HCT116 (cell line): ENCODE measurements at regions not wholly inside any gene's neighbourhood (a gene's known extent, or its start where the extent isn't known, plus 50 kb on each side); places are given as distances from the start of the nearest gene placed in this dataset.

Experiments
- ATAC-seq: fragments of 200-7000 bp; cut with Tn5 transposase; 2 replicates; pipeline ENCODE4 v1.9.1; 2020; ENCODE audit warnings: mild to moderate bottlenecking, moderate library complexity
- BruUV-seq: library from RNA; stranded (reverse); fragments of 400-500 nt; replicated peaks from 2 replicates; lab custom pipeline; 2021; lab: Mats Ljungman, UMichigan
- CTCF ChIA-PET: fragments of 300-600 bp; sonication (Branson Sonifier 250); formaldehyde crosslinking; loops from one replicate; lab custom pipeline; 2021; ENCODE audit warnings: antibody characterized with exemption; lab: Charles Lee
- POLR2A ChIA-PET: fragments of 300-600, 350-600 bp; sonication (Branson Sonifier 250); formaldehyde crosslinking; loops from one replicate; lab custom pipeline; 2021; ENCODE audit warnings: antibody characterized with exemption; lab: Charles Lee
- RAD21 ChIA-PET, 2 experiments: fragments of 300-600 bp; sonication (Branson Sonifier 250); formaldehyde crosslinking; loops; one replicate each; lab custom pipeline; 2023; ENCODE audit warnings: low total read pairs in 2 of 2; ENCODE audit not compliant: uncharacterized antibody in 2 of 2, unreplicated experiment in 2 of 2, low non-redundant PET in 1 of 2; lab: Charles Lee
- DNase-seq: peaks from one replicate; pipeline ENCODE4 v3.0.0-alpha.2; 2010; ENCODE audit warnings: low read depth, low spot score
- H2AFZ ChIP-seq: fragments of 200-600 bp; shearing (Covaris generic), sonication (generic); 2 replicates; pipeline ENCODE4 v1.6.1; 2017; ENCODE audit warnings: low read depth, mixed run types, mixed read lengths, antibody characterized with exemption, low read length; ENCODE audit not compliant: poor library complexity, severe bottlenecking
- H3K27ac ChIP-seq: 2 replicates; pipeline ENCODE4 v1.5.1; 2012; ENCODE audit warnings: low read depth, low read length
- H3K27me3 ChIP-seq: fragments of 200-600 bp; sonication (generic); 2 replicates; pipeline ENCODE4 v1.6.1; 2016; ENCODE audit warnings: mixed run types, low read length, mixed read lengths; ENCODE audit not compliant: insufficient read depth
- H3K36me3 ChIP-seq, 2 experiments: fragments of 200-500 bp in 1 of 2; fragments of 200-600 bp in 1 of 2; sonication (Bioruptor generic) in 1 of 2; sonication (generic) in 1 of 2; 2 replicates each; pipeline versions ENCODE4 v1.5.1 to v1.6.1; 2014 to 2016; ENCODE audit warnings: low read length in 2 of 2, inconsistent platforms in 1 of 2, mixed read lengths in 1 of 2, mixed run types in 1 of 2; ENCODE audit not compliant: insufficient read depth in 2 of 2, control insufficient read depth in 1 of 2
- H3K4me1 ChIP-seq, 2 experiments: fragments of 200-600 bp in 1 of 2; sonication (generic) in 1 of 2; 2 replicates each; pipeline versions ENCODE4 v1.5.1 to v1.6.1; 2012 to 2017; ENCODE audit warnings: low read length in 2 of 2, inconsistent platforms in 1 of 2, mild to moderate bottlenecking in 1 of 2, mixed read lengths in 1 of 2, mixed run types in 1 of 2, moderate library complexity in 1 of 2; ENCODE audit not compliant: insufficient read depth in 2 of 2, control insufficient read depth in 1 of 2
- H3K4me2 ChIP-seq: fragments of 200-600 bp; sonication (generic); 2 replicates; pipeline ENCODE4 v1.6.1; 2017; ENCODE audit warnings: mixed run types, low read length, mixed read lengths
- H3K4me3 ChIP-seq, 2 experiments: fragments of 200-600 bp in 1 of 2; sonication (generic) in 1 of 2; replicated peaks in 1 of 2; 2 replicates each; pipeline ENCODE4 v1.5.1; 2011 to 2016; ENCODE audit warnings: low read length in 2 of 2, control low read depth in 1 of 2, low read depth in 1 of 2, mild to moderate bottlenecking in 1 of 2, mixed read lengths in 1 of 2, mixed run types in 1 of 2
- H3K79me2 ChIP-seq: fragments of 200-600 bp; sonication (generic); 2 replicates; pipeline ENCODE4 v1.6.1; 2017; ENCODE audit warnings: mild to moderate bottlenecking, mixed run types, low read length, moderate library complexity, mixed read lengths; ENCODE audit not compliant: insufficient read depth
- H3K9ac ChIP-seq: fragments of 200-600 bp; sonication (generic); 2 replicates; pipeline ENCODE4 v1.6.1; 2016; ENCODE audit warnings: low read length, mixed read lengths
- H3K9me2 ChIP-seq: fragments of 200-600 bp; sonication (generic), shearing (Covaris generic); 2 replicates; pipeline ENCODE4 v1.6.1; 2017; ENCODE audit warnings: mixed run types, mild to moderate bottlenecking, moderate library complexity; ENCODE audit not compliant: insufficient read depth
- H3K9me3 ChIP-seq, 2 experiments: fragments of 200-500 bp in 1 of 2; fragments of 200-600 bp in 1 of 2; sonication (Bioruptor generic) in 1 of 2; sonication (generic) in 1 of 2; 2 replicates each; pipeline ENCODE4 v1.6.1; 2014 to 2017; ENCODE audit warnings: low read length in 2 of 2, mixed read lengths in 2 of 2, inconsistent platforms in 1 of 2, low read depth in 1 of 2, mild to moderate bottlenecking in 1 of 2, mixed run types in 1 of 2, moderate library complexity in 1 of 2; ENCODE audit not compliant: control insufficient read depth in 1 of 2, insufficient read depth in 1 of 2
- H4K20me1 ChIP-seq: fragments of 200-600 bp; sonication (generic), shearing (Covaris generic); 2 replicates; pipeline ENCODE4 v1.6.1; 2017; ENCODE audit warnings: mixed run types, mild to moderate bottlenecking, moderate library complexity; ENCODE audit not compliant: insufficient read depth
- CBX3 ChIP-seq: IDR thresholded peaks from 2 replicates; pipeline ENCODE4 v1.6.1; 2012; ENCODE audit warnings: low read depth
- CEBPB ChIP-seq: IDR thresholded peaks from 2 replicates; pipeline ENCODE4 v1.6.1; 2012; ENCODE audit warnings: low read depth
- ELF1 ChIP-seq: IDR thresholded peaks from 2 replicates; pipeline ENCODE4 v1.6.1; 2012; ENCODE audit warnings: low read depth, borderline replicate concordance
- FOSL1 ChIP-seq: IDR thresholded peaks from 2 replicates; pipeline ENCODE4 v1.6.1; 2012; ENCODE audit warnings: low read depth
- RAD21 ChIP-seq: IDR thresholded peaks from 2 replicates; pipeline ENCODE4 v1.6.1; 2012; ENCODE audit warnings: low read depth, mild to moderate bottlenecking
- SRF ChIP-seq: IDR thresholded peaks from 2 replicates; pipeline ENCODE4 v1.6.1; 2012; ENCODE audit warnings: low read depth
- ZFX ChIP-seq: fragments of 450-650 bp; IDR thresholded peaks from 2 replicates; pipeline ENCODE4 v1.6.1; 2017
- ZNF274 ChIP-seq: fragments of 200-500 bp; sonication (Bioruptor generic); IDR thresholded peaks from 2 replicates; pipeline ENCODE4 v1.6.1; 2014; ENCODE audit warnings: mild to moderate bottlenecking, low read depth, low read length, inconsistent platforms
- intact Hi-C: fragments of 100-400 bp; cut with micrococcal nuclease; formaldehyde crosslinking; loops from 2 replicates; pipeline ENCODE4 v1.10.0; 2022
- TF ChIP-seq, protein P1 (sequence below): IDR thresholded peaks from 2 replicates; pipeline ENCODE4 v1.6.1; 2011; ENCODE audit warnings: mild to moderate bottlenecking, low read length, moderate library complexity; ENCODE audit not compliant: insufficient replicate concordance; ENCODE audit errors: extremely low read depth
- TF ChIP-seq, protein P2 (sequence below): IDR thresholded peaks from 2 replicates; pipeline ENCODE4 v1.6.1; 2012

DNA sequence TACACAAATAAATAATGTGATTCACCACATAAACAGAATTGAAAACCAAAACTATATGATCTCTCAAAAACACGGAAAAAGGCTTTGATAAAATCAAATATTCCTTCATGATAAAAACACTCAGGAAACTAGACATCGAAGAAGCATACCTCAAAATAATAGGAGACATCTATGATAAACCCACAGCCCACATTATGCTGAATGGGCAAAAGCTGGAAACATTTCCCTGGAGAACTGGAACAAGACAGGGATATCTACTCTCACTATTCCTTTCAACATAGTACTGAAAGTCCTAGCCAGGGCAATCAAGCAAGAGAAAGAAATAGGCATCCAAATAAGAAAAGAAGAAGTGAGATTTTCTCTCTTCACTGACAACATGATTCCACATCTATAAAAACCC is 371.5 kb upstream of the ATXN7L3B start:
- H3K9ac ChIP-seq, result no peak overlapping the region
- no peak for TF ChIP-seq CEBPB
- no peak for TF ChIP-seq ZNF274
- TF ChIP-seq ZFX, result no peak
- no peak for TF ChIP-seq RAD21
- no peak overlapping the region for H3K4me2 ChIP-seq
- no peak for DNase-seq
- no peaks in the 10 kb centered on the region for H3K4me1 ChIP-seq
- no TSS peak for BruUV-seq
- CTCF ChIA-PET, result no interaction called here
- H3K36me3 ChIP-seq, result no peaks in the 10 kb centered on the region
- ATAC-seq, result no peak
- H3K27me3 ChIP-seq, result no peaks in the 10 kb centered on the region
- no peaks in the 10 kb centered on the region for H3K9me3 ChIP-seq
- RAD21 ChIA-PET, result no interaction called here
- H3K9me2 ChIP-seq, result no peaks in the 10 kb centered on the region
- no peaks in the 10 kb centered on the region for H4K20me1 ChIP-seq
- no peak overlapping the region for H3K27ac ChIP-seq
- POLR2A ChIA-PET, result no interaction called here
- no peaks in the 10 kb centered on the region for H3K79me2 ChIP-seq
- H3K4me3 ChIP-seq, result no peak overlapping the region
- intact Hi-C loops, result no loop called here
- no peak overlapping the region for H2AFZ ChIP-seq

- no peaks in the 10 kb centered on the region for H3K4me1 ChIP-seq
- ATAC-seq, result no peak
- no TSS peak for BruUV-seq
- no peak overlapping the region for H3K4me3 ChIP-seq
- no peak for TF ChIP-seq CBX3
- TF ChIP-seq SRF, result no peak
- TF ChIP-seq ZNF274, result no peak
- no peak for TF ChIP-seq CEBPB
- TF ChIP-seq, protein P1, sequence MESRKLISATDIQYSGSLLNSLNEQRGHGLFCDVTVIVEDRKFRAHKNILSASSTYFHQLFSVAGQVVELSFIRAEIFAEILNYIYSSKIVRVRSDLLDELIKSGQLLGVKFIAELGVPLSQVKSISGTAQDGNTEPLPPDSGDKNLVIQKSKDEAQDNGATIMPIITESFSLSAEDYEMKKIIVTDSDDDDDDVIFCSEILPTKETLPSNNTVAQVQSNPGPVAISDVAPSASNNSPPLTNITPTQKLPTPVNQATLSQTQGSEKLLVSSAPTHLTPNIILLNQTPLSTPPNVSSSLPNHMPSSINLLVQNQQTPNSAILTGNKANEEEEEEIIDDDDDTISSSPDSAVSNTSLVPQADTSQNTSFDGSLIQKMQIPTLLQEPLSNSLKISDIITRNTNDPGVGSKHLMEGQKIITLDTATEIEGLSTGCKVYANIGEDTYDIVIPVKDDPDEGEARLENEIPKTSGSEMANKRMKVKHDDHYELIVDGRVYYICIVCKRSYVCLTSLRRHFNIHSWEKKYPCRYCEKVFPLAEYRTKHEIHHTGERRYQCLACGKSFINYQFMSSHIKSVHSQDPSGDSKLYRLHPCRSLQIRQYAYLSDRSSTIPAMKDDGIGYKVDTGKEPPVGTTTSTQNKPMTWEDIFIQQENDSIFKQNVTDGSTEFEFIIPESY, result no peak
- TF ChIP-seq FOSL1, result no peak
- no peak for TF ChIP-seq ELF1
- TF ChIP-seq, protein P2, sequence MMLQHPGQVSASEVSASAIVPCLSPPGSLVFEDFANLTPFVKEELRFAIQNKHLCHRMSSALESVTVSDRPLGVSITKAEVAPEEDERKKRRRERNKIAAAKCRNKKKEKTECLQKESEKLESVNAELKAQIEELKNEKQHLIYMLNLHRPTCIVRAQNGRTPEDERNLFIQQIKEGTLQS, result no peak
- CTCF ChIA-PET, result no interaction called here
- H3K9ac ChIP-seq, result no peak overlapping the region
- no peaks in the 10 kb centered on the region for H3K36me3 ChIP-seq
- intact Hi-C loops, result no loop called here
- RAD21 ChIA-PET, result no interaction called here
- no peak overlapping the region for H3K27ac ChIP-seq
- no peaks in the 10 kb centered on the region for H3K79me2 ChIP-seq
- no peak overlapping the region for H3K4me2 ChIP-seq
- H3K9me3 ChIP-seq, result no peaks in the 10 kb centered on the region
- no peaks in the 10 kb centered on the region for H3K27me3 ChIP-seq
- H4K20me1 ChIP-seq, result no peaks in the 10 kb centered on the region
- H2AFZ ChIP-seq, result no peak overlapping the region
- no peak for DNase-seq
- POLR2A ChIA-PET, result no interaction called here
- H3K9me2 ChIP-seq, result no peaks in the 10 kb centered on the region; the same call in 1 of the 2 replicates
Observed at GRCh38 chr12:74169607-74170006, 368.0 kb upstream of the ATXN7L3B start.
